MM.1S (cell line): ENCODE measurements at regions not wholly inside any gene's neighbourhood (a gene's known extent, or its start where the extent isn't known, plus 50 kb on each side); places are given as distances from the start of the nearest gene placed in this dataset.

ENCODE experiments used
- DNase-seq: peaks from one replicate; pipeline ENCODE4 v3.0.0-alpha.2; 2015
- H2AFZ ChIP-seq: fragments of 300-600 bp; sonication (generic); 2 replicates; pipeline ENCODE4 v1.6.0; 2016; ENCODE audit warnings: antibody characterized with exemption, low read length
- H3F3A ChIP-seq: fragments of 300-600 bp; sonication (generic); 2 replicates; pipeline ENCODE4 v1.6.1; 2016; ENCODE audit warnings: mild to moderate bottlenecking, antibody characterized with exemption, low read length, moderate library complexity, mixed read lengths; ENCODE audit not compliant: insufficient read depth
- H3K27ac ChIP-seq: fragments of 300-600 bp; sonication (generic); 2 replicates; pipeline ENCODE4 v1.5.1; 2016; ENCODE audit warnings: mild to moderate bottlenecking, low read length
- H3K27me3 ChIP-seq: fragments of 300-600 bp; sonication (generic); replicated peaks from 2 replicates; pipeline ENCODE4 v1.6.0; 2016; ENCODE audit warnings: low read length; ENCODE audit not compliant: insufficient read depth
- H3K36me3 ChIP-seq: fragments of 300-600 bp; sonication (generic); replicated peaks from 2 replicates; pipeline ENCODE4 v1.6.1; 2016; ENCODE audit warnings: mild to moderate bottlenecking, low read length, mixed read lengths; ENCODE audit not compliant: insufficient read depth
- H3K4me1 ChIP-seq: fragments of 300-600 bp; sonication (generic); 2 replicates; pipeline ENCODE4 v1.6.1; 2016; ENCODE audit warnings: low read length, mixed read lengths
- H3K4me2 ChIP-seq: fragments of 300-600 bp; sonication (generic); 2 replicates; pipeline ENCODE4 v1.6.0; 2016; ENCODE audit warnings: low read depth, low read length
- H3K4me3 ChIP-seq: fragments of 300-600 bp; sonication (generic); 2 replicates; pipeline ENCODE4 v1.5.1; 2016; ENCODE audit warnings: low read length, mixed read lengths
- H3K79me2 ChIP-seq: fragments of 300-600 bp; sonication (generic); 2 replicates; pipeline ENCODE4 v1.6.1; 2016; ENCODE audit warnings: mixed run types, low read length, mixed read lengths
- H3K9ac ChIP-seq: fragments of 300-600 bp; sonication (generic); 2 replicates; pipeline ENCODE4 v1.6.1; 2016; ENCODE audit warnings: low read length, mixed read lengths
- H3K9me2 ChIP-seq: fragments of 300-600 bp; sonication (generic); replicated peaks from 2 replicates; pipeline ENCODE4 v1.6.1; 2016; ENCODE audit warnings: mild to moderate bottlenecking, low read length, mixed read lengths; ENCODE audit not compliant: insufficient read depth
- H3K9me3 ChIP-seq: fragments of 300-600 bp; sonication (generic); replicated peaks from 2 replicates; pipeline ENCODE4 v1.6.1; 2016; ENCODE audit warnings: mild to moderate bottlenecking, low read length, mixed read lengths; ENCODE audit not compliant: insufficient read depth
- H4K20me1 ChIP-seq: fragments of 300-600 bp; sonication (generic); 2 replicates; pipeline ENCODE4 v1.6.1; 2016; ENCODE audit warnings: mild to moderate bottlenecking, low read length, moderate library complexity, mixed read lengths; ENCODE audit not compliant: insufficient read depth
- CTCF ChIP-seq: fragments of 300-600 bp; sonication (generic); IDR thresholded peaks from 2 replicates; pipeline ENCODE4 v1.5.1; 2016; ENCODE audit warnings: antibody characterized with exemption, low read length, mixed read lengths
- EZH2 ChIP-seq: fragments of 300-600 bp; sonication (generic); optimal IDR thresholded peaks from 2 replicates; pipeline ENCODE3; 2017; ENCODE audit warnings: low read depth, mild to moderate bottlenecking, antibody characterized with exemption, low read length, mixed read lengths
- EZH2phosphoT487 ChIP-seq: fragments of 300-600 bp; sonication (generic); IDR thresholded peaks from 2 replicates; pipeline ENCODE4 v1.6.1; 2018; ENCODE audit warnings: antibody characterized with exemption, low read length

GRCh38 chr6:142692942-142693341 is 252.0 kb downstream of the HIVEP2 start:
- no peaks in the 10 kb centered on the region for H3K36me3 ChIP-seq
- no peak overlapping the region for H3K4me3 ChIP-seq
- TF ChIP-seq EZH2, result no peak
- TF ChIP-seq EZH2phosphoT487, result no peak
- TF ChIP-seq CTCF, result peak; percentile 66
- no peak overlapping the region for H3K9ac ChIP-seq
- peak; percentile 36 for DNase-seq
- no peaks in the 10 kb centered on the region for H3K79me2 ChIP-seq
- no peak overlapping the region for H3K27ac ChIP-seq
- H3F3A ChIP-seq, result no peaks in the 10 kb centered on the region
- H3K4me1 ChIP-seq, result no peaks in the 10 kb centered on the region
- no peaks in the 10 kb centered on the region for H4K20me1 ChIP-seq
- H3K9me2 ChIP-seq, result no peaks in the 10 kb centered on the region
- H3K4me2 ChIP-seq, result no peak overlapping the region
- H3K9me3 ChIP-seq, result no peaks in the 10 kb centered on the region
- H2AFZ ChIP-seq, result no peak overlapping the region
- no peaks in the 10 kb centered on the region for H3K27me3 ChIP-seq

- no peaks in the 10 kb centered on the region for H3F3A ChIP-seq
- no peak overlapping the region for H3K4me2 ChIP-seq
- H3K36me3 ChIP-seq, result no peaks in the 10 kb centered on the region
- no peak for TF ChIP-seq EZH2phosphoT487
- TF ChIP-seq CTCF, result no peak
- no peak for TF ChIP-seq EZH2
- H2AFZ ChIP-seq, result no peak overlapping the region
- no peak overlapping the region for H3K27ac ChIP-seq
- no peaks in the 10 kb centered on the region for H4K20me1 ChIP-seq
- H3K9ac ChIP-seq, result no peak overlapping the region
- no peaks in the 10 kb centered on the region for H3K9me3 ChIP-seq
- no peaks in the 10 kb centered on the region for H3K9me2 ChIP-seq
- no peak overlapping the region for H3K4me3 ChIP-seq
- no peaks in the 10 kb centered on the region for H3K4me1 ChIP-seq
- DNase-seq, result no peak
- no peaks in the 10 kb centered on the region for H3K27me3 ChIP-seq
- H3K79me2 ChIP-seq, result no peaks in the 10 kb centered on the region
These were observed 251.5 kb downstream of the HIVEP2 start for GRCh38 chr6:142693441-142693840.

- H3F3A ChIP-seq, result no peaks in the 10 kb centered on the region
- H4K20me1 ChIP-seq, result no peaks in the 10 kb centered on the region
- no peaks in the 10 kb centered on the region for H3K79me2 ChIP-seq
- DNase-seq, result no peak
- H3K9me2 ChIP-seq, result no peaks in the 10 kb centered on the region
- H3K27me3 ChIP-seq, result no peaks in the 10 kb centered on the region
- H3K9ac ChIP-seq, result no peak overlapping the region
- no peaks in the 10 kb centered on the region for H3K9me3 ChIP-seq
- no peak overlapping the region for H3K27ac ChIP-seq
- H3K4me1 ChIP-seq, result no peaks in the 10 kb centered on the region
- H3K4me2 ChIP-seq, result no peak overlapping the region
- TF ChIP-seq EZH2phosphoT487 (no peak), EZH2 (no peak), CTCF (no peak)
- H2AFZ ChIP-seq, result no peak overlapping the region
- no peaks in the 10 kb centered on the region for H3K36me3 ChIP-seq
- no peak overlapping the region for H3K4me3 ChIP-seq
These were observed 250.9 kb downstream of the HIVEP2 start for GRCh38 chr6:142694054-142694453.

- Histone ChIP-seq H3F3A (no peaks in the 10 kb centered on the region), H3K36me3 (no peaks in the 10 kb centered on the region), H3K4me2 (no peak overlapping the region), H3K4me1 (no peaks in the 10 kb centered on the region), H4K20me1 (no peaks in the 10 kb centered on the region), H2AFZ (no peak overlapping the region), H3K9ac (no peak overlapping the region), H3K79me2 (no peaks in the 10 kb centered on the region), H3K9me3 (no peaks in the 10 kb centered on the region), H3K27me3 (no peaks in the 10 kb centered on the region), H3K9me2 (no peaks in the 10 kb centered on the region), H3K4me3 (no peak overlapping the region), H3K27ac (no peak overlapping the region)
- TF ChIP-seq CTCF (no peak), EZH2 (no peak), EZH2phosphoT487 (no peak)
- DNase-seq, result no peak
These were observed 250.0 kb downstream of the HIVEP2 start for GRCh38 chr6:142695016-142695415.
